Midbrain (tissue), 1 donor: ENCODE measurements at regions not wholly inside any gene's neighbourhood (a gene's known extent, or its start where the extent isn't known, plus 50 kb on each side); places are given as distances from the start of the nearest gene placed in this dataset.
A peak's percentile ranks its signal among the peaks of the same experiment; 100 is the strongest.

Experiments
- DNase-seq: peaks from one replicate; lab custom pipeline; 2025; lab: John Stamatoyannopoulos, UW

GRCh38 chr1:201656311-201657032 is 117.5 kb downstream of the NAV1 start:
- no peak for DNase-seq

- DNase-seq = no peak
Measured at GRCh38 chr1:201659572-201659971, 120.6 kb downstream of the NAV1 start.

DNA sequence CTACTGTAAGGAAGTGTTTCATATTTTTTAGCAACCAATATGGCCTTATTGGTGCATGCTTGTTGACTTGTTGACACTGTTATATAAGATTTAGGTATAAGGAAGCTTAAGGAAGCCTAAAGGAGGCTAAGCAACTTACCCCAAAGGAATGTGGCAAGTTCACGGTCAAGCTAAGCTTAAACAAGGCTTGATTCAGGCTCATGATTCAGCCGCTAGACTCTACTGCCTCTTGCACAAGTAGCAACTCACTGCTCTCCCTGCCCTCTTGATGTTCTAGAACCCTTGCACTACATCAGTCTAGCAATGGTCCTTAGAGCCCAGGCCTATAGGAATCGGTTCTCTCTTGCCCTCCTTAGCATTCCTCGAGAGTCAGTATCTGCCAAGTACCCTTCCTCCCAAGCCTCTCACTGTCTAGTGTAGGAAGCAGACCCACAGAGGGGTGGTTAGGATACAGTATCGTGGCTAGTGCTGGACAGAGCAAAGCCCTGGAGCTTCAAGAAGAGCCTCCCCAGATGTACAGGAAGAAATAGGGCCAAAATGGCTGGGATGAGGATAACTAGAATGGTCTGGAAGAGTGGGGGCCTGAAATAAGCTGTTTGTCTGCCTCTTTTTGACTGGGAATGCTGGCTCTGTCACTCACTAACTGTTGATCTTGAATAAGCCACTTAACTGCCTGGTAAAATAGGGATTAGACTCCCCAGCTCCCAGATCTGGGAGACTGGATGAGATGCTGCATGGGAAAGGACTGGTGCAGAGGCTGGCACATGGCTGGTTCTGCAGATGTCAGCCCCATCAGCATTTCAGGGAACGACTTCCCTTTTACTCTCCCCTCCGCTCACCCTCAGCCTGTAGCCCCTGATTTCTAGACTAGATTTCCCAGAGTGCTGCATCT is 122.2 kb downstream of the NAV1 start:
- no peak for DNase-seq

- DNase-seq = no peak
Measured at GRCh38 chr1:201661823-201662359, 123.0 kb downstream of the NAV1 start.

DNA sequence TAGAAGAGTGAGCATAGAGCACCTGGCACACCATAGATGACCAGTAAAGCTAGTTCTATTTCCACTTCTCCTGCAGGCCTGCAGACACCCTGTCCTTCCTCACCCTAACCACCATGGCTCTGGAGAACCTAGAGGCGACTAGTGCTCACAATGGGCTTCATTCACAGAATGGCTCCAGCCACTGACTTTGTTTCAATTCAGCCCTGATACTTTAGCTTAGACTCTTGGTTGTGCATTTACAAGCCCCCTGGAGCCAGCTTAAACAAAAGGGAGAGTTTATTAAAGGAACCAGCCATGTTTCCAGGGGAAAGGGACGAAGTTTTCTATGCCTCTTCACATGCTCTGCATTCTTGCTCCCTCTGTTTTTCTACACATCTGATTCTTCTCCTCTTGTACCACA is 123.7 kb downstream of the NAV1 start:
- DNase-seq = no peak

GRCh38 chr1:201663491-201664113 is 124.7 kb downstream of the NAV1 start:
- DNase-seq = no peak

- DNase-seq = peak; percentile 71
Measured at GRCh38 chr1:201665036-201665435, 126.1 kb downstream of the NAV1 start.

DNA sequence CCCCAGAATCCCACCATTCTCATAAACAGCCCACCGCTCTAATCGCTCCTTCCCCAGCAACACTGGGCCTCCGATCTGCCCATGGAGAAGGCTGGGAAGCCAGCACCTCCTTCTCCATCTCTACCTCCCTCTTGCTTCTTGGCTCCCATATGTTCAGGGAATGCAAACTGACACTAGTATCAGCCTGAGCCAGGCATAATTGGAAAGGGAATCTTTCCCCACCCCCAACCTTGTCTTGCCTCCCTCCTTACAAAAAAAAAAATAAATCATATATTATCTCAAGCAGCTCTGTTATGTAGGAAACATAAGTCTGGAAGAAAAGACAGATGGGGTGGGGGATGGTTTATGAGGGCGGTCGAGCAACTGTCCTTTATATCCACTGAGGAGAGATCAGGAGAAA is 127.2 kb downstream of the NAV1 start:
- no peak for DNase-seq

GRCh38 chr1:201666645-201667044 is 127.7 kb downstream of the NAV1 start:
- no peak for DNase-seq

- no peak for DNase-seq
Measured at GRCh38 chr1:201667479-201667878, 128.6 kb downstream of the NAV1 start.

- DNase-seq = no peak
Measured at GRCh38 chr1:201670517-201670916, 131.6 kb downstream of the NAV1 start.

GRCh38 chr1:201672685-201673084 is 133.8 kb downstream of the NAV1 start:
- no peak for DNase-seq

DNA sequence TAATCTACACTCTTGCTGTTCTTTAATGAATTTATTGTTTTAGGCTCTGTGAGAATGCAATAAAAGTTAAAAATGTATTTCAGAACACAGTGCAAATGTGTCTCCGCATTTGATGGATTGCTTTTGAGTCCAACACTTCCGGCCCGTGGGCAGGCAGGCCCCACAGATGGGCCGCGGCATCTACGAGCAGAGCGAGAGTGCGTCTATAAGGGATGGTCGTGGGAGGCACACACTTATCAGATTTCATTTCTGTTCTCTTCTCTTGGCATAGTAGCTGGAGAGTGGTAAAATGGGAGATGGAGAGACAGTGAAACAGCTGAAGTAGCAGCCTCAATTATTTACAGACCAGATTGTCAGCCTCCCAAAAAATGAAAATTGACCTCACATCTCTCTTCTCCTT is 134.2 kb downstream of the NAV1 start:
- no peak for DNase-seq

GRCh38 chr1:201673915-201674314 is 135.0 kb downstream of the NAV1 start:
- no peak for DNase-seq

DNA sequence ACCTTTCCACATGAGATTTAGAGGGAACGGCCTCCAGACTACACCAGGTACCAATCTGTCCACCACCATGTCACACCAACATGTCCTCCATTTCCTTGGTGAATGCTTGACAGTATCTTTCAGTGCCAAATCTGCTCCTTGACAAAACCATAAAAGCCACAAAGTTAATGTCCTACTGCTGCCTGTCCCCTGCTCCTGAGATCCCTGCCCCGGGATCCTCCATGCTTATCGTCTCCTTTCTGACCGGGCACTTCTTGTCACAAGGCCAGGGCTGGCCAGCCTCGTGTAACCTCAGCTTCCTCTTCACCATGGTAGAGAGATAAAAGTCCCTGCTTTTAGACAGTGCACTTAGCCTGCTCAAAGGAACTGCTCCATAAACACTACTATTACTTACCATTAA is 136.2 kb downstream of the NAV1 start:
- DNase-seq = no peak

- no peak for DNase-seq
Measured at GRCh38 chr1:201676197-201676596, 137.3 kb downstream of the NAV1 start.

DNA sequence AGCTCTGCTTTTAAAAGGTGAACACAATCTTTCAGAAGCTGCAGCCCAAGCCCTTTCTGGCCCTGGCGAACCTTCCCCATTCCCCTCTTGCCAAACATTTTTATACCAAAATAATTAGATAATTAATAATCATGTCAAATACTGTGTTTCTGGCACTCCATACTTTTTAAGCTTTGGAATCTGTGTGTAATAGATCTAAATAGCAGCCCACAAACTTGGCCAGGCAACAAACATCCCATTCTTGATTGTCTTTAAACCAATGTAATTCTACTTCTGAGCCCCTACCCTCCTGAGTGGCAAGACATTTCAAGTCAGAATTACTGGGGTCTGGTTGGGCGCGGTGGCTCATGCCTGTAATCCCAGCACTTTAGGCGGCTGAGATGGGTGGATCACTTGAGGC is 137.7 kb downstream of the NAV1 start:
- no peak for DNase-seq

- DNase-seq = no peak
Measured at GRCh38 chr1:201678264-201679101, 139.6 kb downstream of the NAV1 start.

- no peak for DNase-seq
Measured at GRCh38 chr1:201681375-201681774, 142.4 kb downstream of the NAV1 start.

- no peak for DNase-seq
Measured at GRCh38 chr1:201682964-201683363, 144.0 kb downstream of the NAV1 start.

- no peak for DNase-seq
Measured at GRCh38 chr1:201683397-201683796, 144.5 kb downstream of the NAV1 start.

DNA sequence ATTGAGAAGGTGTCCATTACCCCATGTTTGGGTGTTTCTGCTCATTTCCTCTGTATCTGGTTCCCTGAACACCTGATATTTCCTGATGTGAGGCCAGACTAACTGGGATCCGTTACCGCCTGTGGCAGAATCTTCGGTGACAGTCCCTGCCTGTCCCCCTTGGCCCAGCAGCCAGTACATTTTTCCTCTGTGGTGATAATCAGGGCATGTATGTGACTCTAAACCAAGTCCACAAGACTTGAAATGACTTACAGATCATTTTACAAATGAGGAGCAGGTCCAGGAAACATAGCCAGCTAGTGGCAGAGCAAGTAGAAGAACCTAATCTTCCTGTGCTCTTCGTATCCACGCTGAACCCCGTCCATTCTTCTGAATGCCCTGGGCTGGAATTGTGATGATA is 143.5 kb upstream of the IPO9 start:
- no peak for DNase-seq
